HFFc6 (cell line): ENCODE measurements at regions not wholly inside any gene's neighbourhood (a gene's known extent, or its start where the extent isn't known, plus 50 kb on each side); places are given as distances from the start of the nearest gene placed in this dataset.

Source experiments
- DNase-seq: peaks from one replicate; pipeline ENCODE4 v3.0.0-alpha.2; 2018
- H3K27ac Mint-ChIP-seq: 2 replicates; pipeline ENCODE4 v1.8.0; 2020; ENCODE audit warnings: mild to moderate bottlenecking, mixed read lengths
- H3K27me3 Mint-ChIP-seq: 2 replicates; pipeline ENCODE4 v1.8.0; 2021; ENCODE audit warnings: mild to moderate bottlenecking, moderate library complexity, mixed read lengths; ENCODE audit not compliant: insufficient read depth
- H3K36me3 Mint-ChIP-seq: 2 replicates; pipeline ENCODE4 v1.8.0; 2021; ENCODE audit warnings: low read depth, mixed read lengths
- H3K4me1 Mint-ChIP-seq: 2 replicates; pipeline ENCODE4 v1.8.0; 2020; ENCODE audit warnings: low read depth, mixed read lengths
- H3K4me3 Mint-ChIP-seq: 2 replicates; pipeline ENCODE4 v1.8.0; 2020; ENCODE audit warnings: mild to moderate bottlenecking, moderate library complexity, mixed read lengths
- H3K9me3 Mint-ChIP-seq: 2 replicates; pipeline ENCODE4 v1.8.0; 2020; ENCODE audit warnings: mild to moderate bottlenecking, mixed read lengths
- CTCF ChIP-seq: fragments of 200-600 bp; sonication (generic); IDR thresholded peaks from 2 replicates; pipeline ENCODE4 v1.5.0; 2021; ENCODE audit warnings: antibody characterized with exemption, mild to moderate bottlenecking

- Mint-ChIP-seq H3K27ac (no peak overlapping the region), H3K36me3 (no peaks in the 10 kb centered on the region), H3K4me1 (no peaks in the 10 kb centered on the region), H3K27me3 (peaks cover 1% of the 10 kb centered on the region; the same call in 1 of the 2 replicates), H3K4me3 (no peak overlapping the region), H3K9me3 (peaks cover 18% of the 10 kb centered on the region; the same call in 1 of the 2 replicates)
- TF ChIP-seq CTCF = no peak
- no peak for DNase-seq
These were observed 350.0 kb upstream of the ISL1 start for GRCh38 chr5:51033215-51033614.

GRCh38 chr5:51034222-51034901 lies 348.9 kb upstream of the ISL1 start:
- H3K4me1 Mint-ChIP-seq = no peaks in the 10 kb centered on the region

GRCh38 chr5:51039424-51040329 lies 343.6 kb upstream of the ISL1 start:
- Mint-ChIP-seq H3K36me3 (no peaks in the 10 kb centered on the region), H3K27ac (no peak overlapping the region), H3K4me1 (no peaks in the 10 kb centered on the region), H3K9me3 (0 out of 2 replicates have a peak, but pooled peaks cover 5% of the 10 kb centered on the region), H3K4me3 (no peak overlapping the region), H3K27me3 (no peaks in the 10 kb centered on the region)
- DNase-seq = no peak
- no peak for TF ChIP-seq CTCF

More at GRCh38 chr5:51034222-51034901, 348.9 kb upstream of the ISL1 start:
- no peak for DNase-seq
- peaks cover 18% of the 10 kb centered on the region; the same call in 1 of the 2 replicates for H3K9me3 Mint-ChIP-seq
- no peak overlapping the region for H3K4me3 Mint-ChIP-seq
- TF ChIP-seq CTCF = no peak
- no peak overlapping the region for H3K27ac Mint-ChIP-seq
- no peaks in the 10 kb centered on the region for H3K36me3 Mint-ChIP-seq
- peaks cover 1% of the 10 kb centered on the region; the same call in 1 of the 2 replicates for H3K27me3 Mint-ChIP-seq

GRCh38 chr5:51043745-51044144 lies 339.5 kb upstream of the ISL1 start:
- Mint-ChIP-seq H3K27me3 (no peaks in the 10 kb centered on the region), H3K27ac (no peak overlapping the region), H3K4me3 (no peak overlapping the region), H3K9me3 (no peaks in the 10 kb centered on the region; the same call in 1 of the 2 replicates), H3K4me1 (no peaks in the 10 kb centered on the region), H3K36me3 (no peaks in the 10 kb centered on the region)
- no peak for DNase-seq
- no peak for TF ChIP-seq CTCF

- no peaks in the 10 kb centered on the region for H3K36me3 Mint-ChIP-seq
- no peaks in the 10 kb centered on the region for H3K27me3 Mint-ChIP-seq
- no peak for DNase-seq
- H3K27ac Mint-ChIP-seq = no peak overlapping the region
- peaks cover 4% of the 10 kb centered on the region for H3K9me3 Mint-ChIP-seq
- no peak overlapping the region for H3K4me3 Mint-ChIP-seq
- H3K4me1 Mint-ChIP-seq = no peaks in the 10 kb centered on the region
- TF ChIP-seq CTCF = no peak
These were observed 335.9 kb upstream of the ISL1 start for GRCh38 chr5:51047369-51047768.
